ENCODE measurements at regions not wholly inside any gene's neighbourhood (a gene's known extent, or its start where the extent isn't known, plus 50 kb on each side); places are given as distances from the start of the nearest gene placed in this dataset.
"Not testable (repeated sequence)": the region's sequence is repeated elsewhere in the genome, so short reads cannot be mapped to it uniquely, and the experiment has no call there.

GRCh38 chr2:125870746-125871145, 785.2 kb upstream of the GYPC start:
- DNase-seq (ENCODE audit: low read depth), result no peak

DNA sequence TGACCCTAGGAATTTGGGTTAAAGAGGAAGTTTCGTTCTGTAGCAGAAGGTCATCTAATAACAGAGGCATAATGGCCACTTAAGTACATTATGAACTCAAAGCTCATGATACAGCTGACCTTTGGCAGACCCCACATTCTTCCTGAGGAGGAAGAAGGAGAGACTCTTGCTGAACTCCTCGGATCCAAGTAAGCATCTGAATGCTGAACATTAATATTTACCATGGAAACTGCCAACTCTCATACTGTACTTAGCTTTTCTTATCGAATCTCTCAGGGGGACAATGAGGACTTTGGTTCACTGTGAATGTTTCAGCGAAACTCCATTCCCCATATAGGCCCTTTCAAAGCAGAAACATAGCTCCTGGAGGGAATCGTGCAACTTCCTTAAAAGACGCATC, 781.4 kb upstream of the GYPC start:
- no peak for DNase-seq (ENCODE audit: low read depth)

- no peak for DNase-seq (ENCODE audit: low read depth)
These were observed 770.6 kb upstream of the GYPC start for GRCh38 chr2:125885340-125885739.

GRCh38 chr2:125886153-125886552, 769.8 kb upstream of the GYPC start:
- no peak for DNase-seq (ENCODE audit: low read depth)

GRCh38 chr2:125901278-125901677, 754.7 kb upstream of the GYPC start:
- no peak for DNase-seq (ENCODE audit: low read depth)

GRCh38 chr2:125925891-125926546, 729.9 kb upstream of the GYPC start:
- no peak for DNase-seq (ENCODE audit: low read depth)

DNA sequence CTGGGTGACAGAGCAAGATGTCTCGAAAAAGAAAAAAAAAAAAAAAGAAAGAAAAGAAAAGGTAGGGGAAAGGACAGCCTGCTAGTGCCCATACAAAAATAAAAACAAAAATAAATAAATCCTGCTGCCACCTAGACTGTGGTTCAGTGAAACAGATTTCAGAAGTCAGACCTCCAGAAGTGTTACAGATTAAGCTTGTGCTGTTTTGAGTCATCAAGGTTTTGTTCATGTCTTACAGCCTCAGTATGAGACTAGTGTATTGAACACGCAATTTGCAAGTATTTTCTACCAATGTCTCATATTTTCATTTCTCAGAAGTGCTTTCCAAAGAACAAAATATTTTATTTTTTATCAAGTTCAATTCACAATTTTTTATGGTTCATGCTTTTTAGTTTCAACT, 720.4 kb upstream of the GYPC start:
- DNase-seq (ENCODE audit: low read depth), result no peak

- DNase-seq (ENCODE audit: low read depth), result no peak
These were observed 713.2 kb upstream of the GYPC start for GRCh38 chr2:125942585-125943424.

DNA sequence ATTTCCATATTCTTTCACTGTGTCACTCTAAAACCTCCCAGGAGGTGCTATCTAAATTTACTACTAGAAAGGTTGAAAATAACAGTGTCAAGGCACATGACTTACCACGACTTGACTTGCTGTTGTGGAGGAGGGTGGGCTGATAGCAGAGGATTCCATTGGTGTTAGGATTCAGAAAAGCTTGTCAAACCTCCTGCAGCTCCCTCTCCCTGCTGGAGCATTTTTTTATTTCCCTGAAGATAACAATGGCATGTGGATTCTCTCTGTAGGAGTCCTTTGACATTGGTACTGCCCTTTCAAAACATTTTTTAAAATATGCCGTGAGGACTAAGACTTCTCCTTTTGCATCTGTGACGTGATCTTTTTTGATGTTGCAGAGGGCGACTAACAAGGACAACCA, 696.9 kb upstream of the GYPC start:
- no peak for DNase-seq (ENCODE audit: low read depth)

- no peak for DNase-seq (ENCODE audit: low read depth)
These were observed 694.2 kb upstream of the GYPC start for GRCh38 chr2:125961739-125962138.

GRCh38 chr2:125979886-125980285, 676.1 kb upstream of the GYPC start:
- DNase-seq (ENCODE audit: low read depth), result no peak

DNA sequence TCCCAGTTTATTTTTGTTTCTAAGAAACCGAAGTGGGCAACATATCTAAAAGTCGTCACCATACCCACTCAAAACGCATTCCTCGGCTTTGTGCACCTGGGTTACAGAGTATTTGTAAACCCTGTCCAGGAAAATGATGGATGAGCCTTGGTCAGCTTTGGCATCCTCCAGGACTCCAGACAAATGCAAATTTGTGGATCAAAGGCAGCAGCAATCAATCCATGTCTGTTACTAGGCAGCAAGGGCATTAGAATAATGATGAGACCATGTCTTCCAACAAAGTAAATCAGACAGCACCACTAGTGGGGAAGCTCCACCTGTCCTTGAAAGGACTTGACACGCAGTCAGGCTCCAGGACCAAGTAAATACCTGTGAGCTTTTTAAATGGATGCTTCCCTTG, 672.6 kb upstream of the GYPC start:
- no peak for DNase-seq (ENCODE audit: low read depth)

DNA sequence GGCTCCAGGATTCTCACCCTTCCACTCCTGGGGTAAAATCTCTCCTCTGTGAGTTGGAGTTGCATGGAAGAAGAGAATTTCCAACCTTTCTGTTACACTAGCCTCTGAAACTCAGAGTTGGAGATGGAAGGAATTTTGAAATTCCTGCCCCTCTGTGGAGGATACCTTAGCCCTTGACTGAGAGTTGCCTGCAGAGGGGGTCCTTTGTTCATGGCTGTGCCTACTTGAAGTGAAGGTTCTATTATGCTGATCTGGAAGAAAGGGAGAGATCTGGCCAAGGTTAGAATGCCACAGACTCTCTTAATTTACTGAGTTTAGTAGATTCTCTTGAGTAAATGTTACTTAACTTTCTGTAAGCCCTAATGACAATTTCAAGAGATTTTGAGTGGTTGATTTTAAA, 626.6 kb upstream of the GYPC start:
- DNase-seq (ENCODE audit: low read depth), result no peak

GRCh38 chr2:126038861-126039260, 617.1 kb upstream of the GYPC start:
- DNase-seq (ENCODE audit: low read depth), result no peak

DNA sequence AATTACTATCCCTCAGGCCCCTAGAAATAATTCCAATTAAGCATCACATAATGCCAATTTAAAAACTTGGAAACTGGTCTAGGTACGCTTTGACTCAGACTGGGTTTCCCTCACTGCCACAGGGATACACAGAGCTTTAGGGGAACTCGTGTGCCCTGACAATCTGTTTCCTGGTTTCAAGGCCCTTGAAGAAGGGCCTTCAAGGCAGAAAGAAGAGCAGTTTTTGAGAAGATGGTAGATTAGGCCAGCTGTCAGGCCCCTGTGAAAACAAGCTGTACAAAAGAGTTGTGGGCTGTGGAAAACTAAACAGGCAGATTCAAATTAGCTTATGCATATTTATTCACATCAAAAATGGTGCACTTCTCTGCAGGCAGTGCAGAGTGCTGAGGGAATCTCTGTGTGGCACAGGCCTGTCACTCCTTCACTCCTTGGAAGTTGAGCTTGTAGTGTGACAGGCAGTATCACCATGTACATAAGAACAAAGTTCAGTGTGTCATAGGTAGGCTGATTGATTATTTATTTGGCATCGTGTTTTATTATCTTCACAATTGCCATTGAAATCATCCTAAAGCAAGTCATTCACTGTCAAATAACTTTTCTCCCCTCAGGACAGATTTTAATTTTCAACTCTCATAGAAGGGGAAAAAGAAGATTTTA, 614.4 kb upstream of the GYPC start:
- no peak for DNase-seq (ENCODE audit: low read depth)

DNA sequence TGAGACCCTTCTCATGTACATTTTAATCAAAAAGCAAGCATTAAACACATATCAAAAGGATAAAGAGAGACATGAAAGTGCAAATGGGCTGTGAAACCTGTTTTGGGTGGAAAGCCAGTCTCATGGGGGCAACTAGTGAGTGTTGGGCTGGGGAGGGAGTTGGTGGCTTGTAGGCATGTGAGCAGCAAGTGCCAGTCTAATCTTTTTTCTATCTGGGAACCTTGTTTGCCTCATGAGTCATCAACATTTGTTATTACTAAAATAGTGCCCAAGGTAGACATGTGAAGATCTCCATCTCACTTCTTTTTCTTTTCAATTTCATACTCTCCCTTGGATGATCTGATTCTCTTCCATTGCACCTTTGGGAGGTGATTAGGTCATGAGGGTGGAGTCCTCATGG, 613.9 kb upstream of the GYPC start:
- no peak for DNase-seq (ENCODE audit: low read depth)

DNA sequence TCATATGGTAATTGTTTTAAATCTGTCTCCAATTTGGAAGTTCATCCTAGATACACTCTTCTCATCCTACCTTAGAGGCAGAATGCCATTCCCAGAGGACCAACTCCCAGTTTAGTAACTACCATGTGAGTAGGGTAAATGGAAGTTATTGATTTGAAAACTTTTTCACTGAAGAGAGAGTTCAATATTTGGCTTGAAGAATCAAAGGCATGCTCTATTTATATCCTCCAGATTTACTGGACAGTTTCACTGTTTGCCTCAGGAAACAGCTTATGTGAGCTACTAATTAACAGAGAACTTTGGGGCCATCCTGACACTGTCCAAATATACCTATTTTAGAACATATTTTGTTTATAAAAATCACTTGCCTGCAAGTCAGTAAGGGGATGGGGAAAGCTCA, 607.2 kb upstream of the GYPC start:
- DNase-seq (ENCODE audit: low read depth), result no peak

DNA sequence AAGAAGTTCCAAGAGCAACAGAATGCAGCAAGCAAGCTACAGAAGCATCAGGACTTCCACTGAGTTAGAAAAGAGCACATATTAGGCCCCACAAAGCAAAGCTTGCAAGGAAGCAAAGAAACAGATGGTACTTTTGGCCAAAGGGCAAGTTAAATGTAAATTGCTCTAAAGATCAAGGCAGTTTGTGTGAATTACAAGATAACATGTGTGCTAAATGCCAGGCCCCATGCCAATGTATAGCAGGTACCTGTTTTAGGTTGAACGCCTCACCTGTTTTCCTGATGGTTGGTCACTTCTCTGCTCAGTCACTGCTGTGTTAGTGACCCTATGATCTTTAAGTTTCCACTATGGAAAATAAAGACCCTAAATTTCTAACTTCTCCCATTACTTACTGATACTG, 606.5 kb upstream of the GYPC start:
- no peak for DNase-seq (ENCODE audit: low read depth)

DNA sequence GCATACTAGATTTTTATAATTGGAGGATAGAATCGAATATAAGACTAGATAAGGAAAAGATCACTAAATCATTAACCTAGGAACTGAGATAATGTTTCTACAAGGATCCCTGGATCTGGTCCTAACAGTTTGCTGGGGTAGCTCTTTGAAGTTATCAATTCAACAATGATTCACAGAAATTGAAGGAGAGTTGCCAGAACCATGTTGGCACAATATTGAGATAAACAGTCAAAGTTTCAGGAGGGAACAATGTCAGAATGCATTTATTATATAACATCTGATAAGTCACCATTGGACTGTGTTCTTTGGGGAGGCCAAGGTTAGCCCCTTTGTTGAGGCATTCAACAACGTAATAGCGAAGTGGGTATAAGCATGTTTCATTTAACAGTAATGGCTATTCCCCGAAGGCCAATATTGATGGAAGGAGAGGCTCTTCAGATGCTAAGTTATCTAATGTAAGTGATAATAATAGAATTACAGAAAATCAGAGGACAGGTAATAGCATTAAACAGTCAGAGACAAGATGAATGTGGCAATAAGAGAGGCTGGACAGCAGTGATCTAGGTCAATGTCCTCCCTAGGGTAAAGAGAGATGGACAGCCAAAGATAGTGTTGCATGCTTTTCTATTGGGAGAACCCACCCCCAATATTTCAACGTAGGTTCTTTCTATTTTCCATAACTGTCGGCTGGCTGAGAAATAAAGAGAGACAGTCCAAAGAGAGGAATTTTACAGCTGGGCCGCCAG, 604.8 kb upstream of the GYPC start:
- no peak for DNase-seq (ENCODE audit: low read depth)

- DNase-seq (ENCODE audit: low read depth), result not testable (repeated sequence)
These were observed 604.2 kb upstream of the GYPC start for GRCh38 chr2:126051737-126052240.

- no peak for DNase-seq (ENCODE audit: low read depth)
These were observed 596.6 kb upstream of the GYPC start for GRCh38 chr2:126059379-126059778.
